ENCODE measurements at regions not wholly inside any gene's neighbourhood (a gene's known extent, or its start where the extent isn't known, plus 50 kb on each side); places are given as distances from the start of the nearest gene placed in this dataset.

DNA sequence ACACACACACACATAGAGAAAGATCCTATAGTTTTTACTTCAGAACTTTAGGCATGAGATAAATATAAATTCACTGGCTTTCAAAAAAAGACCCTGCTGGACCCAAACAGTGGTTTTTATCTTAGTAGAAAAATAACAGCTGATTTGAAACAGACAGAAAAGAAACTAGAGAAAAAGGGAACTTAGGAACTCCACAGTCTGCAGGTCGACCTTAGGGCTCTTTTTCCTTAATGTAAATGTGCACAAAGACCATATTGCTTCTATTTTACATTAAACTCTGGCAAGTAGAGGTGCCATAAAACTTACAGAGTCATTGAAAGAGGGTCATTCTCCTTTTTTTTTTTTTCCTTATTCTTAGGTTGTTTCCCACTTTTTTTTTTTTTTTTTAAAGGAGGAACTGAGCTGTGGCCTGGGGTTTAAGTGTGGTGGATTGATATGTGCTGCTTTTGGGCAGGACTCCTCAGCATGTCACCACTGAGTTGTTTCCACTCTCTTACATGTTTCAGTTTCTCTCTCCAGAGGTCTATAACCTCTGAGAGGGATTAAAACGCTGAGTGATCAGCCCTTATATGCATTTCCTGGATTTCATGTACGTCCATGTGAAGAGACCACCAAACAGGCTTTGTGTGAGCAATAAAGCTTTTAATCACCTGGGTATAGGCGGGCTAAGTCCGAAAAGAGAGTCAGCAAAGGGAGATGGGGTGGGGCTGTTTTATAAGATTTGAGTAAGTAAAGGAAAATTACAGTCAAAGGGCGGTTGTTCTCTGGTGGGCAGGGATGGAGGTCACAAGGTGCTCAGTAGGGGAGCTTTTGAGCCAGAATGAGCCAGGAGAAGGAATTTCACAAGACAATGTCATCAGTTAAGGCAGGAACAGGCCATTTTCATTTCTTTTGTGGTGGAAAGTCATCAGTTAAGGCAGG lies 70.8 kb upstream of the PACRGL start:
- no TSS peak for BruUV-seq (replicated peaks)
- POLR2A ChIA-PET (ENCODE audit: unreplicated experiment) = no interaction called here
- H3F3A ChIP-seq (ENCODE audit: low read length, unreplicated experiment) = no peaks in the 10 kb centered on the region
- H3K27me3 ChIP-seq (ENCODE audit: low read length) = no peaks in the 10 kb centered on the region
- H2AFZ ChIP-seq (ENCODE audit: low read length) = no peak overlapping the region
- H3K36me3 ChIP-seq (ENCODE audit: low read depth, low read length) = no peaks in the 10 kb centered on the region
- DNase-seq (no peak), ATAC-seq (no peak)
- H3K4me2 ChIP-seq (ENCODE audit: low read length) = no peak overlapping the region
- H3K27ac ChIP-seq (ENCODE audit: low read length) = no peak overlapping the region
- CTCF ChIA-PET = no interaction called here
- no peaks in the 10 kb centered on the region for H3K4me1 ChIP-seq (ENCODE audit: insufficient read depth, low read length)
- H3K9ac ChIP-seq (ENCODE audit: low read length) = no peak overlapping the region
- no peaks in the 10 kb centered on the region for H3K9me3 ChIP-seq (ENCODE audit: low read length)
- TF ChIP-seq, protein P1, sequence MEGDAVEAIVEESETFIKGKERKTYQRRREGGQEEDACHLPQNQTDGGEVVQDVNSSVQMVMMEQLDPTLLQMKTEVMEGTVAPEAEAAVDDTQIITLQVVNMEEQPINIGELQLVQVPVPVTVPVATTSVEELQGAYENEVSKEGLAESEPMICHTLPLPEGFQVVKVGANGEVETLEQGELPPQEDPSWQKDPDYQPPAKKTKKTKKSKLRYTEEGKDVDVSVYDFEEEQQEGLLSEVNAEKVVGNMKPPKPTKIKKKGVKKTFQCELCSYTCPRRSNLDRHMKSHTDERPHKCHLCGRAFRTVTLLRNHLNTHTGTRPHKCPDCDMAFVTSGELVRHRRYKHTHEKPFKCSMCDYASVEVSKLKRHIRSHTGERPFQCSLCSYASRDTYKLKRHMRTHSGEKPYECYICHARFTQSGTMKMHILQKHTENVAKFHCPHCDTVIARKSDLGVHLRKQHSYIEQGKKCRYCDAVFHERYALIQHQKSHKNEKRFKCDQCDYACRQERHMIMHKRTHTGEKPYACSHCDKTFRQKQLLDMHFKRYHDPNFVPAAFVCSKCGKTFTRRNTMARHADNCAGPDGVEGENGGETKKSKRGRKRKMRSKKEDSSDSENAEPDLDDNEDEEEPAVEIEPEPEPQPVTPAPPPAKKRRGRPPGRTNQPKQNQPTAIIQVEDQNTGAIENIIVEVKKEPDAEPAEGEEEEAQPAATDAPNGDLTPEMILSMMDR (conservative IDR thresholded peaks at IDR 0.05; ENCODE audit: low read depth, low read length) = no peak
- TF ChIP-seq EZH2 (IDR thresholded peaks at IDR 0.05; ENCODE audit: low read length, unreplicated experiment) (no peak), EZH2phosphoT487 (IDR thresholded peaks at IDR 0.05; ENCODE audit: borderline replicate concordance, low read length) (no peak)
- H3K79me2 ChIP-seq (ENCODE audit: low read length) = no peaks in the 10 kb centered on the region
- no peaks in the 10 kb centered on the region for H4K20me1 ChIP-seq (ENCODE audit: low read length)
- no peaks in the 10 kb centered on the region for H3K9me2 ChIP-seq (replicated peaks; ENCODE audit: low read length)
- no peak overlapping the region for H3K4me3 ChIP-seq (ENCODE audit: low read length)
- intact Hi-C loops (cut with micrococcal nuclease) = no loop called here

DNA sequence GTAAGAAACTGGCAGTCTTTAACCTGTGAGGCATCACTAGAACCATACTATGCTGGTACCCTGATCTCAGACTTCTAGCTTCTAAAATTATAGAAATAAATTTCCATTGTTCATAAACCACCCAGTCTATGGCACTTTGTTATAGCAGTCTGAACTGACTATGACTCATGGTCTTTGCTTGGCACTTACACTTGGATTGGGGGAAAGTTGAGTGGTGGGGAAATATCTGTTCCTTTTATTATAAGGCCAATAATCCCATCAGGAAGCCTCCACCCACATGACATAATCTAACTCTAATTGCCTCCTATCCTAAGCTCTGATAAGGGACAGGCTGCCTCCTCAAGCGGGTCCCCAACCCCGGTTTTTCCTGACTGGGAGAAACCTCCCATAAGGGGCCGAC lies 61.4 kb upstream of the PACRGL start:
- DNase-seq (no peak), ATAC-seq (peak; percentile 33)
- no peaks in the 10 kb centered on the region for H3K9me2 ChIP-seq (replicated peaks; ENCODE audit: low read length)
- H3K9ac ChIP-seq (ENCODE audit: low read length) = no peak overlapping the region
- H3F3A ChIP-seq (ENCODE audit: low read length, unreplicated experiment) = no peaks in the 10 kb centered on the region
- H3K9me3 ChIP-seq (ENCODE audit: low read length) = no peaks in the 10 kb centered on the region
- no peak overlapping the region for H2AFZ ChIP-seq (ENCODE audit: low read length)
- ChIA-PET CTCF (no interaction called here), POLR2A (ENCODE audit: unreplicated experiment) (no interaction called here)
- no peaks in the 10 kb centered on the region for H3K79me2 ChIP-seq (ENCODE audit: low read length)
- no peaks in the 10 kb centered on the region for H4K20me1 ChIP-seq (ENCODE audit: low read length)
- H3K27me3 ChIP-seq (ENCODE audit: low read length) = no peaks in the 10 kb centered on the region
- H3K4me3 ChIP-seq (ENCODE audit: low read length) = no peak overlapping the region
- BruUV-seq (replicated peaks) = no TSS peak
- H3K4me2 ChIP-seq (ENCODE audit: low read length) = no peak overlapping the region
- H3K4me1 ChIP-seq (ENCODE audit: insufficient read depth, low read length) = no peaks in the 10 kb centered on the region; the same call in 1 of the 2 replicates
- intact Hi-C loops (cut with micrococcal nuclease) = loop anchor here (5.0 kb wide), 1 partner anchor 43 kb away; no protein-coding TSS in a partner anchor
- H3K27ac ChIP-seq (ENCODE audit: low read length) = no peak overlapping the region
- H3K36me3 ChIP-seq (ENCODE audit: low read depth, low read length) = no peaks in the 10 kb centered on the region
- TF ChIP-seq EZH2phosphoT487 (IDR thresholded peaks at IDR 0.05; ENCODE audit: borderline replicate concordance, low read length) = no peak
- TF ChIP-seq, protein P1 (conservative IDR thresholded peaks at IDR 0.05; ENCODE audit: low read depth, low read length) = no peak
- no peak for TF ChIP-seq EZH2 (IDR thresholded peaks at IDR 0.05; ENCODE audit: low read length, unreplicated experiment)

DNA sequence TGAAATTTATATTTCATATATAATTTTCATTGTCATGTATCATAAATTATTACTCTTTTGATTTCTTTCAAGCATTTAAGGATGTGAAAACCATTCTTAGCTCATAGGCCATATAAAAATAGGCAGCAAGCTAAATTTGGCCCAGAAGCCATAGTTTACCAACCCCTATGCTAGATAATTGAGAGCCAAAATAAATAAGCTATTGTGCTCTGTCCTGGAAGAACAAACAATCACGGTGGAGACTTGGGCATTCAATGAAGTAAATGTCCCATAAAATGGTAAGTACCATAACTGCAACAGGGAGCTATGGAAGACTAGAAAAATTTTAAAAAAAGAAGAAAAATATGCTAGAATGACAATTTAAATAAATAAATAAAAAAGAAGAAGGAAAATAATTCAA lies 60.9 kb upstream of the PACRGL start:
- no TSS peak for BruUV-seq (replicated peaks)

More for the DNA sequence above, 60.9 kb upstream of the PACRGL start:
- ATAC-seq (peak; percentile 82), DNase-seq (no peak)
- Histone ChIP-seq H3K4me2 (ENCODE audit: low read length) (no peak overlapping the region), H3K4me3 (ENCODE audit: low read length) (no peak overlapping the region), H3K27ac (ENCODE audit: low read length) (no peak overlapping the region), H3K9ac (ENCODE audit: low read length) (no peak overlapping the region), H3F3A (ENCODE audit: low read length, unreplicated experiment) (no peaks in the 10 kb centered on the region), H2AFZ (ENCODE audit: low read length) (no peak overlapping the region), H4K20me1 (ENCODE audit: low read length) (no peaks in the 10 kb centered on the region), H3K4me1 (ENCODE audit: insufficient read depth, low read length) (no peaks in the 10 kb centered on the region; the same call in 1 of the 2 replicates), H3K36me3 (ENCODE audit: low read depth, low read length) (no peaks in the 10 kb centered on the region), H3K9me2 (replicated peaks; ENCODE audit: low read length) (no peaks in the 10 kb centered on the region), H3K79me2 (ENCODE audit: low read length) (no peaks in the 10 kb centered on the region), H3K27me3 (ENCODE audit: low read length) (no peaks in the 10 kb centered on the region), H3K9me3 (ENCODE audit: low read length) (no peaks in the 10 kb centered on the region)
- CTCF ChIA-PET = no interaction called here
- intact Hi-C loops (cut with micrococcal nuclease) = loop anchor here (5.0 kb wide), 1 partner anchor 43 kb away; no protein-coding TSS in a partner anchor
- TF ChIP-seq, protein P1 (conservative IDR thresholded peaks at IDR 0.05; ENCODE audit: low read depth, low read length) = no peak
- TF ChIP-seq EZH2 (IDR thresholded peaks at IDR 0.05; ENCODE audit: low read length, unreplicated experiment) = no peak
- TF ChIP-seq EZH2phosphoT487 (IDR thresholded peaks at IDR 0.05; ENCODE audit: borderline replicate concordance, low read length) = no peak
- POLR2A ChIA-PET (ENCODE audit: unreplicated experiment) = no interaction called here
